ENCODE measurements at regions not wholly inside any gene's neighbourhood (a gene's known extent, or its start where the extent isn't known, plus 50 kb on each side); places are given as distances from the start of the nearest gene placed in this dataset.
"Not testable (repeated sequence)": the region's sequence is repeated elsewhere in the genome, so short reads cannot be mapped to it uniquely, and the experiment has no call there.

- DNase-seq = no peak
Observed at GRCh38 chr18:45322343-45322742, 292.9 kb upstream of the SLC14A2 start.

GRCh38 chr18:45324101-45324494, 291.2 kb upstream of the SLC14A2 start:
- DNase-seq = no peak

GRCh38 chr18:45324495-45325113, 290.7 kb upstream of the SLC14A2 start:
- no peak for DNase-seq

GRCh38 chr18:45325778-45326177, 289.5 kb upstream of the SLC14A2 start:
- DNase-seq = no peak

- DNase-seq = no peak
Observed at GRCh38 chr18:45326505-45326904, 288.8 kb upstream of the SLC14A2 start.

- DNase-seq = no peak
Observed at GRCh38 chr18:45328296-45328695, 287.0 kb upstream of the SLC14A2 start.

GRCh38 chr18:45328811-45329210, 286.5 kb upstream of the SLC14A2 start:
- DNase-seq = no peak

- DNase-seq = no peak
Observed at GRCh38 chr18:45329316-45329715, 286.0 kb upstream of the SLC14A2 start.

- no peak for DNase-seq
Observed at GRCh38 chr18:45330170-45330594, 285.1 kb upstream of the SLC14A2 start.

GRCh38 chr18:45332871-45333270, 282.4 kb upstream of the SLC14A2 start:
- no peak for DNase-seq

- DNase-seq = no peak
Observed at GRCh38 chr18:45334191-45334590, 281.1 kb upstream of the SLC14A2 start.

- no peak for DNase-seq
Observed at GRCh38 chr18:45335282-45336043, 279.8 kb upstream of the SLC14A2 start.

- DNase-seq = no peak
Observed at GRCh38 chr18:45336448-45336847, 278.8 kb upstream of the SLC14A2 start.

GRCh38 chr18:45337477-45337876, 277.8 kb upstream of the SLC14A2 start:
- DNase-seq = no peak

- no peak for DNase-seq
Observed at GRCh38 chr18:45339810-45340550, 275.3 kb upstream of the SLC14A2 start.

GRCh38 chr18:45340884-45341283, 274.4 kb upstream of the SLC14A2 start:
- no peak for DNase-seq

GRCh38 chr18:45341454-45341853, 273.8 kb upstream of the SLC14A2 start:
- DNase-seq = no peak

GRCh38 chr18:45342166-45342565, 273.1 kb upstream of the SLC14A2 start:
- DNase-seq = no peak

GRCh38 chr18:45342653-45343052, 272.6 kb upstream of the SLC14A2 start:
- no peak for DNase-seq

GRCh38 chr18:45343365-45343764, 271.9 kb upstream of the SLC14A2 start:
- no peak for DNase-seq

- DNase-seq = not testable (repeated sequence)
Observed at GRCh38 chr18:45344680-45345079, 270.6 kb upstream of the SLC14A2 start.

- no peak for DNase-seq
Observed at GRCh38 chr18:45349019-45349418, 266.3 kb upstream of the SLC14A2 start.

GRCh38 chr18:45349467-45349866, 265.8 kb upstream of the SLC14A2 start:
- DNase-seq = no peak

All from CD4-positive, alpha-beta T cell treated with Interleukin-1 beta for 1 hour (primary cell).